Fibroblast of pulmonary artery (primary cell): ENCODE measurements at regions not wholly inside any gene's neighbourhood (a gene's known extent, or its start where the extent isn't known, plus 50 kb on each side); places are given as distances from the start of the nearest gene placed in this dataset.

Experiments
- DNase-seq: peaks from one replicate; pipeline ENCODE4 v3.0.0-alpha.2; 2010; ENCODE audit warnings: low read depth
- H3K4me3 ChIP-seq: replicated peaks from 2 replicates; pipeline ENCODE4 v1.5.1; 2011; ENCODE audit warnings: low read depth, mild to moderate bottlenecking, control low read depth, low read length, moderate library complexity
- TF ChIP-seq, protein P1 (sequence below): IDR thresholded peaks from 2 replicates; pipeline ENCODE4 v1.5.1; 2011; ENCODE audit warnings: mild to moderate bottlenecking, control low read depth, low read length, inconsistent platforms; ENCODE audit errors: missing control alignments

DNA sequence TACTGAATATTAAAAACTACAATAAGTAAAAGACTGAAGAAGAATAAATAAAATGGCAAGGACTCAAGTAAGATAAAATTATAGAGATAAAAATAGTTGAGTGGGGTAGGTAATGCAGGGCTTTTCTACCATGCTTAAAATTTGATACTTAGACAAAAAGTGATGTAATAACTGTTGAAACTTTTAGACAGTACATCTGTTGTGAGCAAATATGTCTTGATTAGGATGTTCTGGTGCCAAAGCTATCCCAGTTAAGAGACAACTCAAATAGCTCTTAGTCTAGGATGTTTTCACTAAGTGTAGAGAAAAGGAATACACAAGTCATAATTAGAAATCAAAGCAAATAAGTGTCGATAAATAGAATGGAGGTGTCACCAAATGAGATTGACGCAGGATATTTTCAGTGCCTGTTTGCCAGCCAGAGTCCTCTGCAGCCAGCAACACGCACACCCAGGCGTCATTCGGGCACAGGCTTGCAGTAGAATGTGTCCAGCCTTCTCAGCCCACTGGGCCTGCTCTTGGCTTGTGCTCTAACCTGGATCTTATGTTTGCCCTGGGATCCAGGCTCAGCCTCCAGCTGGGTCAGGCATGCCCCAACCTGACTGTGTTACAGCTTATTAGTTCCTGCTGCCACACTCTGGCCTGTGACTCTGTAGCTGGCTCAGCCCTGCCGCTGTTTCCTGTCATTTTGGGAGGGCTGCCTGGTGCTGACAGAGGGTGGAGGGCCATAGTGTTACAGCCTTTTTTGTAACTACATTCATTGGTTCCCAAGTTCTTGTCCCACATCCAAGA lies 766.2 kb downstream of the PCDH17 start:
- TF ChIP-seq, protein P1, sequence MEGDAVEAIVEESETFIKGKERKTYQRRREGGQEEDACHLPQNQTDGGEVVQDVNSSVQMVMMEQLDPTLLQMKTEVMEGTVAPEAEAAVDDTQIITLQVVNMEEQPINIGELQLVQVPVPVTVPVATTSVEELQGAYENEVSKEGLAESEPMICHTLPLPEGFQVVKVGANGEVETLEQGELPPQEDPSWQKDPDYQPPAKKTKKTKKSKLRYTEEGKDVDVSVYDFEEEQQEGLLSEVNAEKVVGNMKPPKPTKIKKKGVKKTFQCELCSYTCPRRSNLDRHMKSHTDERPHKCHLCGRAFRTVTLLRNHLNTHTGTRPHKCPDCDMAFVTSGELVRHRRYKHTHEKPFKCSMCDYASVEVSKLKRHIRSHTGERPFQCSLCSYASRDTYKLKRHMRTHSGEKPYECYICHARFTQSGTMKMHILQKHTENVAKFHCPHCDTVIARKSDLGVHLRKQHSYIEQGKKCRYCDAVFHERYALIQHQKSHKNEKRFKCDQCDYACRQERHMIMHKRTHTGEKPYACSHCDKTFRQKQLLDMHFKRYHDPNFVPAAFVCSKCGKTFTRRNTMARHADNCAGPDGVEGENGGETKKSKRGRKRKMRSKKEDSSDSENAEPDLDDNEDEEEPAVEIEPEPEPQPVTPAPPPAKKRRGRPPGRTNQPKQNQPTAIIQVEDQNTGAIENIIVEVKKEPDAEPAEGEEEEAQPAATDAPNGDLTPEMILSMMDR = no peak
- DNase-seq = no peak
- H3K4me3 ChIP-seq = no peak overlapping the region

DNA sequence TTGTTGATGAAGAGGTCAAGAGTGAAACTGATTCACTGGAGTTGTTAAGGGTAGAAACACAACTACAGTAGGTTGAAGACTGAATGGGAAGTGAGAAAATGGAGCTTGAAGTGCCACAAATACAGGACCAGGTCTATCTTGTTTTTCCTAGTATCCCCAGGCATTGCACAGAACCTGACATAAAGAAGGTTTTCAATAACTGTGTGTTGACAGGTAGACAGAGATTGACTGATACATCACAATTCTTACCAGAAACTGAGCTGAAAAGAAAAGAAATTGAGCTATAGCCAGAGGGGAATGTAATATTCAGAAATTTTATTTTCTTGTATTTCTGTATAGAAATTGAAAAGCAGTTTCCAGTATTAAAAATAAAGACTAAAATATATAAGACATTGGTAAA lies 767.7 kb downstream of the PCDH17 start:
- no peak for DNase-seq
- H3K4me3 ChIP-seq = no peak overlapping the region
- TF ChIP-seq, protein P1 = no peak

DNA sequence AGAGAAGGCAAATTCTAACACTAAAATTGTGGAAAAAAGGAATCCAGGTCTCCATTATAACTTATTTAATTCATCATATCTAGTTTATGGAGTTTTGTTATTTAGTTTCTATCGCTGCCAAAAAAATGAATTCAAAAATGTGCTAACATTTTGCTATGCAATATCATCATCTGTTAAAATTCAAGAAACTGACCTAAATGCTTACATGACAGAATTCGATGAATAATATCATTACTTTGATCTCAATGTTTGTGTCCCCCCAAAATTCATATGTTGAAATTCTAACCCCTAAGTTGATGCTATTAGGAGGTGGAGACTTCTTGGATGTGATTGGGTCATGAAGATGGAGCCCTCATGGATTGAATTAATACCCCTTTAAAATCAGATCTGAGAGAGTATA lies 775.0 kb downstream of the PCDH17 start:
- DNase-seq = no peak
- no peak overlapping the region for H3K4me3 ChIP-seq
- TF ChIP-seq, protein P1 = no peak

DNA sequence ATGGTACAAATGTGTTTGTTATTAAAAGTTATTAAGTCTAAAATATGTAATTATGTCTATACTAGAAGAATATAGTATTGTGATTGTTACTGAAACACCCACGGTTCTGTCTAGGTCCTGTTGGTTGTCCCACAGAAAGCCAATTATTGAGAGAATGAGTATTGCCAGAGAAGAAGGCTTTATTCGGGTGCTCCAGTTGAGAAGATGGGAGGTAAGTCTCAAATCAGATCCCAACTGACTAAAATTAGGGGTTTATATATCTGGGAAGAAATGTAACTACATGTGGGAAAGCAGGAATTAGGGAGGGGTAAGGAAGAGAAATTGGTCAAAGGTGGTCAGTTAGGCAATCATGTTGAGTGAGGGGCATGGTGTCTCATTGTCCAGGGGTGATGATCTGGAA lies 798.4 kb downstream of the PCDH17 start:
- H3K4me3 ChIP-seq = no peak overlapping the region
- no peak for DNase-seq
- TF ChIP-seq, protein P1 = no peak

DNA sequence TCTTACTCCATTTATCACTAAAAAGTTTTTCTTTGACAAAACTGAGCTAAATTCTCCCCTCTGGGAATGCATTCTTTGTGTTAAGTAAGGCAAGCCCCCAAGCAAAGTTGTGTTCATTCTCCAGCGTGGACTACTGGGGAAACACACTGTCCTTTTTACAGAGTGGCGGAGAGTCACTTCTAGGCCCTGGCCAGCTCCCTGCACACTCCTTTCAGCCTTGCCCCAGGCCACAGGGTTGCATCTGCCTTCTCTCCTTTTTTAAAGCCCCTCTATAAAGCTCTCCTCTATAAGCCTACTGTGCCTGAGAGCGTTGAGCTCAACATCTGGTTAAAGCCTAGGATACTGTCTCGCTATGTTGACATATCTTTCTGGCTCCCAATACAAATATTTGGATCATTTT lies 803.4 kb downstream of the PCDH17 start:
- no peak overlapping the region for H3K4me3 ChIP-seq
- TF ChIP-seq, protein P1 = no peak
- no peak for DNase-seq

DNA sequence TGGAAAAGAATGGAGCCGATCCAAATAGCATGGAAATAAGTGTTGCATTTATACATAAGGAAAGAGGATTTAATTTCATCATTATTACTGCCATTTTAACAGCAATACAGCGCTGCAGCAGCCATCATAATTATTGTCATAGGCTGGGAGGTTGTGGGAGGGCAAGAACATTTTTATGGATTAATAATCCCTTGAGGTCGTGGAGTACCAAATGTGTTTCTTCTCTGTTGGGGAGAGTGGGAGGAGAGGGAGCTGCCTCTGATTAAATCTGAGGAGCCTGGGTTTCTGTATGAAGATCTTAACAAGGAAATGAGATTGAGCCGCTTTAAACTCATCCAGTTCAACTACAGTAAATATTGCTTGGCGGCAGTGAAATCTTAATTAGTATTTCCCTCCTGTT lies 805.9 kb downstream of the PCDH17 start:
- TF ChIP-seq, protein P1 = no peak
- no peak overlapping the region for H3K4me3 ChIP-seq
- DNase-seq = no peak

DNA sequence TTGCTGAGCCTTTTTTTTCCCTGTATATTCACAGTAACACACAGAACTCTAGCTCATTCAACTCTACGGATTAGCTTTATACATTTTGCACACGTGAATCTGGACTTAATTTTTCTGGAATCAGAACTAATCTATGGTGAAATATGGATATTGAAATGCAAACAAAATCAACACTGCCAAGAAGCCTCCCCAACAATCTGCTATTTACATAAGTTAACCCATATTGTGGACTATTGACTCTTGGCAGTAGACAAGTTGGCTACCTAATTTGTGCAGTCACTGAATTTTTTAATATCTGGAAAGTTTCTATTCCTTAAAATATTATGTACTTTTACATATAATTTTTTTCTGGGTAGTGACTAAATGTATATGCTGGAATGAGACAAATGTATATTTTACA lies 815.4 kb downstream of the PCDH17 start:
- no peak overlapping the region for H3K4me3 ChIP-seq
- DNase-seq = no peak
- TF ChIP-seq, protein P1 = no peak
